Effector memory CD4-positive, alpha-beta T cell (primary cell): ENCODE measurements at regions not wholly inside any gene's neighbourhood (a gene's known extent, or its start where the extent isn't known, plus 50 kb on each side); places are given as distances from the start of the nearest gene placed in this dataset.
"Not testable (repeated sequence)": the region's sequence is repeated elsewhere in the genome, so short reads cannot be mapped to it uniquely, and the experiment has no call there.

Source experiments
- DNase-seq, 3 donors: peaks; one replicate each; pipeline ENCODE4 v3.0.0-alpha.2; 2020
- H3K27ac ChIP-seq: 2 replicates; pipeline ENCODE4 v1.7.0; 2013; ENCODE audit warnings: mild to moderate bottlenecking, low read length, moderate library complexity; ENCODE audit not compliant: insufficient read depth, poor library complexity, severe bottlenecking
- H3K27me3 ChIP-seq: replicated peaks from 2 replicates; pipeline ENCODE4 v1.7.0; 2013; ENCODE audit warnings: mild to moderate bottlenecking, low read length; ENCODE audit not compliant: insufficient read depth, control insufficient read depth, poor library complexity, severe bottlenecking
- H3K36me3 ChIP-seq: 2 replicates; pipeline ENCODE4 v1.7.0; 2013; ENCODE audit warnings: mild to moderate bottlenecking, low read length, moderate library complexity; ENCODE audit not compliant: control insufficient read depth, insufficient read depth
- H3K4me1 ChIP-seq: 2 replicates; pipeline ENCODE4 v1.7.0; 2013; ENCODE audit warnings: low read length, mild to moderate bottlenecking; ENCODE audit not compliant: control insufficient read depth, insufficient read depth, poor library complexity, severe bottlenecking
- H3K4me3 ChIP-seq: 2 replicates; pipeline ENCODE4 v1.7.0; 2013; ENCODE audit warnings: low read length, low read depth, mild to moderate bottlenecking; ENCODE audit not compliant: insufficient read depth, poor library complexity, severe bottlenecking
- H3K9me3 ChIP-seq: 2 replicates; pipeline ENCODE4 v1.7.0; 2013; ENCODE audit warnings: mild to moderate bottlenecking, low read length, moderate library complexity; ENCODE audit not compliant: control insufficient read depth

GRCh38 chr11:36741515-36741914 lies 143.5 kb upstream of the RAG2 start:
- Histone ChIP-seq H3K4me1 (no peaks in the 10 kb centered on the region), H3K36me3 (no peaks in the 10 kb centered on the region), H3K27me3 (no peaks in the 10 kb centered on the region), H3K27ac (no peak overlapping the region), H3K4me3 (no peak overlapping the region), H3K9me3 (no peaks in the 10 kb centered on the region)
- DNase-seq = no peak

- Histone ChIP-seq H3K9me3 (no peaks in the 10 kb centered on the region), H3K27ac (no peak overlapping the region), H3K27me3 (no peaks in the 10 kb centered on the region), H3K4me1 (no peaks in the 10 kb centered on the region), H3K36me3 (no peaks in the 10 kb centered on the region), H3K4me3 (no peak overlapping the region)
- DNase-seq = no peak
Observed at GRCh38 chr11:36738292-36738861, 140.3 kb upstream of the RAG2 start.

- DNase-seq = no peak
- Histone ChIP-seq H3K9me3 (no peaks in the 10 kb centered on the region), H3K36me3 (no peaks in the 10 kb centered on the region)
Observed at GRCh38 chr11:36736103-36736502, 138.1 kb upstream of the RAG2 start.

GRCh38 chr11:36733721-36734120 lies 135.7 kb upstream of the RAG2 start:
- not testable (repeated sequence) for H3K9me3 ChIP-seq, DNase-seq, H3K27me3 ChIP-seq, H3K36me3 ChIP-seq, H3K4me1 ChIP-seq, H3K27ac ChIP-seq, H3K4me3 ChIP-seq

More at GRCh38 chr11:36736103-36736502, 138.1 kb upstream of the RAG2 start:
- H3K4me3 ChIP-seq = no peak overlapping the region
- H3K4me1 ChIP-seq = no peaks in the 10 kb centered on the region
- H3K27ac ChIP-seq = no peak overlapping the region
- no peaks in the 10 kb centered on the region for H3K27me3 ChIP-seq

- H3K4me1 ChIP-seq = no peaks in the 10 kb centered on the region
Observed at GRCh38 chr11:36730761-36731160, 132.7 kb upstream of the RAG2 start.

GRCh38 chr11:36729825-36730224 lies 131.8 kb upstream of the RAG2 start:
- Histone ChIP-seq H3K36me3 (no peaks in the 10 kb centered on the region), H3K27ac (no peak overlapping the region), H3K27me3 (no peaks in the 10 kb centered on the region), H3K4me1 (no peaks in the 10 kb centered on the region), H3K4me3 (no peak overlapping the region), H3K9me3 (no peaks in the 10 kb centered on the region)
- DNase-seq = no peak

More at GRCh38 chr11:36730761-36731160, 132.7 kb upstream of the RAG2 start:
- Histone ChIP-seq H3K36me3 (no peaks in the 10 kb centered on the region), H3K27ac (no peak overlapping the region), H3K4me3 (no peak overlapping the region), H3K27me3 (no peaks in the 10 kb centered on the region), H3K9me3 (no peaks in the 10 kb centered on the region)
- DNase-seq = no peak

- no peaks in the 10 kb centered on the region for H3K36me3 ChIP-seq
- DNase-seq = no peak
- no peaks in the 10 kb centered on the region for H3K9me3 ChIP-seq
- H3K4me3 ChIP-seq = no peak overlapping the region
- no peaks in the 10 kb centered on the region for H3K4me1 ChIP-seq
- H3K27me3 ChIP-seq = no peaks in the 10 kb centered on the region
- H3K27ac ChIP-seq = no peak overlapping the region
Observed at GRCh38 chr11:36726420-36726819, 128.4 kb upstream of the RAG2 start.

- no peak overlapping the region for H3K4me3 ChIP-seq
- no peaks in the 10 kb centered on the region for H3K36me3 ChIP-seq
- no peaks in the 10 kb centered on the region for H3K27me3 ChIP-seq
- H3K27ac ChIP-seq = no peak overlapping the region
- DNase-seq = no peak
- no peaks in the 10 kb centered on the region for H3K4me1 ChIP-seq
- no peaks in the 10 kb centered on the region for H3K9me3 ChIP-seq
Observed at GRCh38 chr11:36724742-36725385, 126.8 kb upstream of the RAG2 start.

- Histone ChIP-seq H3K4me3 (no peak overlapping the region), H3K9me3 (no peaks in the 10 kb centered on the region), H3K27ac (no peak overlapping the region), H3K36me3 (no peaks in the 10 kb centered on the region), H3K27me3 (no peaks in the 10 kb centered on the region), H3K4me1 (no peaks in the 10 kb centered on the region)
- DNase-seq = no peak
Observed at GRCh38 chr11:36722421-36722820, 124.4 kb upstream of the RAG2 start.

GRCh38 chr11:36719358-36720107 lies 121.5 kb upstream of the RAG2 start:
- no peak overlapping the region for H3K4me3 ChIP-seq
- no peak overlapping the region for H3K27ac ChIP-seq
- DNase-seq = no peak

More at GRCh38 chr11:36719358-36720107, 121.5 kb upstream of the RAG2 start:
- Histone ChIP-seq H3K27me3 (peaks cover 4% of the 10 kb centered on the region), H3K4me1 (no peaks in the 10 kb centered on the region), H3K9me3 (no peaks in the 10 kb centered on the region), H3K36me3 (no peaks in the 10 kb centered on the region)
